Stimulated activated CD4-positive, alpha-beta T cell treated with anti-CD3 and anti-CD28 coated beads, TNF-alpha, amount 100 ng/mL, for 4 hours (primary cell): ENCODE measurements at regions not wholly inside any gene's neighbourhood (a gene's known extent, or its start where the extent isn't known, plus 50 kb on each side); places are given as distances from the start of the nearest gene placed in this dataset.
"Not testable (repeated sequence)": the region's sequence is repeated elsewhere in the genome, so short reads cannot be mapped to it uniquely, and the experiment has no call there.

Source experiments
- DNase-seq, 3 experiments: peaks; one replicate each; pipeline ENCODE4 v3.0.0-alpha.2; 2020; ENCODE audit warnings: low read depth in 3 of 3

DNA sequence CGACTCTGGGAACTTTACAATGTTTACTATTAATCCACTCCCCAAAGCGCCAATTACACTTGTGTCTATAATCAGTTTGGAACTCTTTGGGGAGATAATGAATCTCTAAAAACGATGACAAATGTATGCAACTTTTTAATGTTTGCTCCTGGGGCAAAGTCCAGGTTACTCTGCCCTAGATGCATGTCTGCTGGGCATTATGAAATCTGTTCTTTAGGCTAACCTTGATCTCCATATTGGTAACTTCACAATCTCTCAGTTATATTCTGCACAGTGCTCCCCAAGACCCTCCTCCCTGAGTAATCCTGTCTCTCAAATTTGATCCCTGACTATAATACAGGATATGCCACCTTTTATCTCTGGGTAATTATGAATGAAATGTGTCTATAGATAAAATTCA lies 152.2 kb upstream of the TRPM3 start:
- DNase-seq = no peak

DNA sequence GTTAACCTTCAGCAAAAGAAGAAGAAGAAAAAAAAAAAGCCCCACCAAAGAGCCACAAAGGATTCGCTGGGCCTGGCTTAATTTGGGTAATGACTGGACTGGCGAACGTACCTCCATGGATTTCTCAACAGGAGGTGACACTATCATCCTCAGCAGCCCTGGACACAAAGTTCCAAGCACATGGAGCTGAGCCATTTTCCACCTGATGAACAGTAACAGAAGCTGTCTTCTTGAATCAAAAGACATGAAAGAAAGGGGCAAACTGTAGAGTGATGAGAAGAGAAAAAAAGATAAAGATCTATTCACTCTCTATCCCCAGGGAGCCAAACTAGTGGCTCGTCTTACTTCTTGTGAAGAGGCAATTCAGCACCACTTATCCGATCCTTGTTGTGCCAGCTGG lies 150.2 kb upstream of the TRPM3 start:
- DNase-seq = no peak

DNA sequence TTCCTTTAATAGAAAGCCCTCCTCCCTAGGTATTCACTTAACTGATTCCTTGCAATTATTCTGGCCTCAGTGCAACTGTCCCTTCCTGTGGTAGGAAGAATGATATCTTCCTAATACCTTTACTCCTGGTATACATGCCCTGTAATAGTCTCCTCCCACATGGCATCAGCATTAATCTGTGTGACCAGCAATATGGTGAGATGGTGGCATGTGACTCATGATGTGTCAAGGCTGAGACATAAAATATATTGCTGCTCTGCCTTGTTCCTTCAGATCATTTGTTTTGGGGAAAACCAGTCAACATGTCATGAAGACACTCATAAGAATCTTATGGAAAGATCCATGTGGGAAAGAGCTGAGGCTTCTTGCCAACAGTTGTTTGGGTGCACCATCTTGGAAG lies 149.1 kb upstream of the TRPM3 start:
- DNase-seq = no peak

DNA sequence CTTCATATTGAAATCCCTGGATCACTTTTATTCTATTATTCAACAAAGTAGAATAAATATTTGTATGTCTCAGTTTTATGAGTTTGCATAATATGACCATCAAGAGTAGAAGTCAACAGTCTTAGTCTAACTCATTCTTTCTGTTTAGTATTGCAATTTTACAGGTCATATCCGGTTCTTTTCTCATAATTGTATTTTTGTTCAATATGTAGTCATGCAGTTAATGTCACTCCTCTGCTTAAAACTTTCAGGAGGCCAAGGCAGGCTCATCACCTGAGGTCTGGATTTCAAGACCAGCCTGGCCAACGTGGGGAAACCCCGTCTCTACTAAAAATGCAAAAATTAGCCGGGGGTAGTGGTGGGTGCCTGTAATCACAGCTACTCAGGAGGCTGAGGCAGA lies 148.4 kb upstream of the TRPM3 start:
- no peak for DNase-seq

DNA sequence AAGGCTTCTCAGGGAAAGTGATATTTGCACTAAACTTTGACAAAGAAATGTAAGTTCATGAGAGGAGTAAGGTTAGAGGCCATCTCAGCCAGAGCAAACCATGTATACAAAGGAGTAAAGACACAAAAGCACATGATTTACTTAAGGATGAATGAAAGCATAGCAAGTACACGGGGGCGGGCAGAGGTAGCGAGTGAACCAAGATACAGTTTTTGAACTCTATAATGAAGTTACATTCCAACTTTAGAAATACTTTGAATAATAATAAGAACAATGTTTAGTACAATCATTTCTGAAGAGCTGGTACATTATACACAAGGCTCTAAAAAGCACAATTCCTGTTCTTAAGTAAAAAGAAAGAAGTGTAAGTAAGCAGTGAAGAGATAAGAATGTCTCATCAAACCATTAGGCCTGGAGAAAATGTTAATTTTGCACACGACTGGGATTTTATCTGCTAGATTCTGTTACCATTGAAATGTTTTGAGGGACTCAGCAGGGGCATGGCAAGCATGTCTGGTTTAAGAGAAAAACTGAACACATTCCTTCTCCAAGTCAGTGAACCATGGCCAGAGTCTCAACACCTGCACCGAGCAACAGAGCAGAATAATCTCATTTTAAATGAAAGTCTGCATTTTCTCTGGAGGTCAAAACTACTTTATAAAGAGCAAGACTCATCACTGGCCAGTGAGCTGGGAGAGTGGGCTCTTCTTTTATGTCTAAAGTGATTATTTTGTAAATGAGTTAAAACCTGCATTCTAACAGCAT lies 147.6 kb upstream of the TRPM3 start:
- no peak for DNase-seq

DNA sequence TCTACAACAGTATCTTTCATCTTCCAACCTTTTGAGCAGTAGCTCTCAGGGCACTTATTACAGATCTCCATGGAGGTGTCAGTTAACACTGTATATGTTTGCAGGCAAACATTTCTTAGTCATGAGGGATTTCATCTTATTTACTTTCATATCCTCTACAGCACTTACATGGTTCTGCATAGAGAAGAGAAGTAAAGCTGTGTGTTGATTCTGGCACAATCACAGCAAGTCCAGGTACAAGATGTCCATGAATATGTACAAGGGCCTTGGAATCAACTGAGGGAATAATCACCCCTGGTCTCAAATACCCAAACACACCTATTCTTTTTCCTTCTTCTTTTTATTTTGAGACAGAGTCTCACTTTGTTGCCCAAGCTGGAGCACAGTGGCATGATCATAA lies 142.0 kb upstream of the TRPM3 start:
- no peak for DNase-seq

DNA sequence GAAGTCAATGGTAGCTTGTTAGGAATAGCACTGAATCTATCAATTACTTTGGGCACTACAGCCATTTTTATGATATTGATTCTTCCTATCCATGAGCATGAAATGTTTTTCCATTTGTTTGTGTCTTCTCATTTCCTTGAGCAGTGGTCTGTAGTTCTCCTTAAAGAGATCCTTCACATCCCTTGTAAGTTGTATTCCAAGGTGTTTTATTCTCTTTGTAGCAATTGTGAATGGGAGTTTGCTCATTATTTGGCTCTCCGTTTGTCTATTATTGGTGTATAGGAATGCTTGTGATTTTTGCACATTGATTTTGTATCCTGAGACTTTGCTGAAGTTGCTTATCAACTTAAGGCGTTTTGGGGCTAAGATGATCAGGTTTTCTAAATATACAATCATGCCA lies 139.0 kb upstream of the TRPM3 start:
- DNase-seq = not testable (repeated sequence)

DNA sequence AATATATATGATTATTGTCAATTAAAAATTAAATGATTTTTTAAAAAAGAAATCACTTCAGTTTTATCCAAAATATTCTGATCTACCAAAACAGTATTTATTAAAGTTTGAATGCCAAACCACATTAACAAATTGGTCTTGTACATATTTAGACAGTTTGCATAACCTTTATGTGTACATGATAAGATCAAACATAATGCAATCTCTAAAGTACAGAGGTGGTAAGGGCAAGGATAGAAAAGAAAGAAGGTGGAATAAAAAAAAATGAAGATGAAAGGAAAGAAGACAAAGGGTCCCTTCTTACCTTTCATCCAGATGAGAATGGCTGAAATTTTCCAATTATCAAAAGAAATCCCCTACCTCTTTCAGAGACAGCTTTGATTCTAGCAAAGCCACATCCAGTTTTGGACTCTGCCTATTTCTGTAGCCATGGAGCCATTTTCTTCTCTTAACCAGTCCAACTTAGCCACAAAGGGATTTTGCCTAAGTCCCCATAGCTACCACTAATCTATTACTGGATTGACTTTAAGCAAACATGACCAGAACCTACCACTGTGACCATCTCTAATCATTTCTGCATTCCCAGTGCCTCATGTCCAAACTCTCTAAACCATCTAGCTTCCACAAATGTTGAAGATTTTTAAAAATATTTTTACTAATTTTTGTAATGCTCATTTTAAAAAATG lies 133.3 kb upstream of the TRPM3 start:
- no peak for DNase-seq

DNA sequence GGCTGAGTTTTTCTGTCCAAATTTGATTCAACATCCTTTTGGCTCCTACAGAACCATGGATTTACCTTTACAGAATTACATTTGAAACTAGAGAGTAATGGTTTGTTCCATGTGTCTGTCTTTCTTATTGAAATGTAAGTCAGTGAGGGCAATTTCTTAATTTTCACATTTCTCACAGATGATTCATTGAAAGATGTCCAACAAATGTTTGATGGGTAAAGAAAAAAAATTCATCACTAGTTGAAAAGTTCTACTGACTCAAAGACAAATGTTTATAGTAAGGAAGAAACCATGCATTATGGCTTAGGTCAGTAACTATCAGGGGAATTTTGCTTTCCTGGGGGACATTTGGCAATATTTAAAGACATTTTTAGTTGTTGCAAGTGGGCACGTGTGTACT lies 131.6 kb upstream of the TRPM3 start:
- DNase-seq = no peak

DNA sequence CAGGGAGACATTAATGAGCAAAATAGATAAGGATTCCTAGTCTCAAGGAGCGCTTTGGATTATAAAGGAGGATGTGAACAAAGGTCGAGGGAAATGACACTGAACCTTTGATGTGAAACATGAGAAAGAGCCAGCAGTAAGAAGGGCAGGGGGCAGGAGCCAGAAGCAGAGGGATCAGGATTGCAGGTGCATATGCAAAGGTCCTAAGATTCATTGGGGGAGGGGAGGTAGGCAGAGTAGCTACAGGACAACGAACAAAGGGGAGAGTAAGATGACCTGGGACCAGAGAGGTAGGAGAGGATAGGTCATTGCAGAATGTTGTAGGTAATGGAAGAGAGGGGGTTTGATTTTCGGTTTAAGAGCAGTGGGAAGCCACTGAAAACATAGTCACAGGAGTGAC lies 129.2 kb upstream of the TRPM3 start:
- DNase-seq = no peak

DNA sequence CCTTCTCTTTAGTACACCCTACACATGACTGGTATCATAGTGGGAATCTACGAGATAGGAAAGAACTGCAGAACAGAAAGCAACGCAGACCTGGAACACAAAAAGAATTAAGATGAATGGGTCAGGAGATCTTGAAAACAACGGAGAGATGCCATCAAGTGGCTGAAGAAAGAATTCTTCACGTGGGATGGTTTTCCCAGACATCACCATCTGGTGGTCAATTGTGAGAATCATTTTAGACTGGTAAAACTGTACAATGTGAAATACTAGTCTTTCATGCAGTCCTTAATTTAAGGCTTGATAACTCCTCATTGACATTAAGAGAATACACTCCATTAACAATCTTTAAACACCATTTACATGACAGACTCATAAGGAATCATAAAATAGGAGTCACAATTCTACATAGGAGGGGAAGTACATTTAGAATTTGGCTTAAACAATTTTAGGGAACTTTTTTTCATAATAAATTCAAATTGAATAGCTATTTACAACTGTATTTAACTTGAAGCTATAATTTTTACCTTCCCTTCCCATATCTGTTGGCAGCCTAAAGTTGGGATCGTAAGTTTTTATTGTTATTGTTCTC lies 128.4 kb upstream of the TRPM3 start:
- no peak for DNase-seq

DNA sequence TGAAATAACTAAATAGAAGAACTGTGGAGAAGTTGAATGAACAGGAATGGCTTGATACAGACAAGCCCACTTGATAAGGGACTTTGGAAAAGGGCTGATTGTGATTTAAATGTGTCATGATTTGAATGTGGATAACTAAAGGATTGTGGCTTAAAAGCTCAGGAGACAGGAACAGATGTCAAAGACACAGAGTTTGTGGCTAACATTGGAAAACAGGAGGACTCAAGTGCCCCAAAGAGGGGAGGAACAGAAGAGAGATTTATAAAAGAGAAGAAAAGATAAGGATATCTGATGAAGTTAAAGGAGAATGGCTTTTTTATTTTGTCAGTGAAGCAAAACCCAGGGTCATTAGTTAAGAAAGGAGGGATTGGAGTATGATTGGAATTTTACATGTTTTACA lies 124.2 kb upstream of the TRPM3 start:
- no peak for DNase-seq

DNA sequence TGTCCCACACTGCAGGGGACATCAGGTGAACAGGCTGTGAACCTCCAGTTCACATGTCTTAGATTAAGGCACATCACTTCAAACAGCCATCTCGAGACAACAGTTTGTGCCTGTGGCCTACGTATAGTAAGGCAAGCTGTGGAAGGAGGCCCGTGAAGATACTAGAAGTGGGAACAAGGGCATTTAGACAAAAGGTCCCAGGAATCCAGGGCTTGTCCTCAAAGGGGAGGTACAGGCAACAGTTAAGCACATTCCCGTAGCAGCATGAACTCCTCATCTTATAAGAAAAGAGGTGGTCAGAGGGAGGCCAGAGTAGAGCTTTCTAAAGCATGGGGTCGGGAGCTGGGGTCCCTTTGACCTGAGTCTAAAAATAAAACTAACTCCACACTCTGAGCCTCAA lies 122.5 kb upstream of the TRPM3 start:
- DNase-seq = no peak

DNA sequence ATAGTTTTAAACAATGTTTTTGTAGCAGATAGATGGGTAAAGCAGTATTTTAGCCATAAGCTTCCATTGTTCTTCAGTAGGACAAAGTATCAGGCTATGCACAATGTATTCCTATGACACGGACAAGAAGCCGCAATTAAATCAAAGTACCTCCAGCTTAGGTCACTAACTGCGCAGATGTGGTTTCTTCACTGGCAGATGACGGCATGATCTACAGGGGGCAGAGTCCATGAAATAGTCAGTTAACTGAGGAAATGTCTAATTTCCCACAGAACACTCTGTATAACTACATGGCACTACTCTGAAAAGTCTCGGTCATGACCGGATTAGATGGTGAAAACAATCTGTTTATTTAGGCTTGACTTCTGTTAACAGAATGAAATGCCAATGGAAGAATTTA lies 120.7 kb upstream of the TRPM3 start:
- no peak for DNase-seq

DNA sequence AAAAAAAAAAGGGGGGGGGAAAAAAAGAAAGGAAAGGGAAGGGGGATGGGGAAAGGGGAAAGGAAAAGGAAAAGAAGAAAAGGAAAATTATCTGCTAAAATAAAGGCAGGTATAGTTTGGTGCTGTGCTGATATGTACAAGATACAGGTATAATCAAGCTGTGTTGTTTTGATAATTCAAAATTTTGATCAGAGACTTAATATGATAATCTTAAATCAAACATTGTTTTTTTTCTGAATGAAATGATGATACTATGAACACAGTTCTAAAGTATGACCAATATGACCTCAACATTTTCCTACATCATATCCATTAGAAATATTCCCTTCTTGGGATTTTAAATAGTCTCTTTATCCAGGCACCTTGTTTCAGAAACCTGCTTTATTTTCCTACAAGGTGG lies 115.6 kb upstream of the TRPM3 start:
- DNase-seq = no peak

DNA sequence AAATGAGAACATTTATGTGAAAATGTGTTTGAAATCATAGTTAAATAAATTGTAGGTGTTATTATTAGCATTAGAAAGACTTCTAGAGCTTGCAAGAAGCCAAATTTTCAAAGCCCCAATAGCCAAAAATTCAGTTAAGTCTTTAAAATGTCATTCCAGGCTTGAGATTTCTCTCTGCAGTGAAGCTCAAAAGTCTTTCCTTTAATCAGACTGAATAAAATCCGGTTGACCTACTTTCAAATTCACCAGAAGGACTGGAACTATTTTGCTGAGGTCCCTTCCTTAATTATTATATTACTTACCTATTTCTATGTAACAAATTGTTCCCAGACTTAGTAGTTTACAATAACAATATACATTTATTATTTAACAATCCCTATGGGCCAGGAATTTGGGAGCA lies 112.2 kb upstream of the TRPM3 start:
- no peak for DNase-seq

DNA sequence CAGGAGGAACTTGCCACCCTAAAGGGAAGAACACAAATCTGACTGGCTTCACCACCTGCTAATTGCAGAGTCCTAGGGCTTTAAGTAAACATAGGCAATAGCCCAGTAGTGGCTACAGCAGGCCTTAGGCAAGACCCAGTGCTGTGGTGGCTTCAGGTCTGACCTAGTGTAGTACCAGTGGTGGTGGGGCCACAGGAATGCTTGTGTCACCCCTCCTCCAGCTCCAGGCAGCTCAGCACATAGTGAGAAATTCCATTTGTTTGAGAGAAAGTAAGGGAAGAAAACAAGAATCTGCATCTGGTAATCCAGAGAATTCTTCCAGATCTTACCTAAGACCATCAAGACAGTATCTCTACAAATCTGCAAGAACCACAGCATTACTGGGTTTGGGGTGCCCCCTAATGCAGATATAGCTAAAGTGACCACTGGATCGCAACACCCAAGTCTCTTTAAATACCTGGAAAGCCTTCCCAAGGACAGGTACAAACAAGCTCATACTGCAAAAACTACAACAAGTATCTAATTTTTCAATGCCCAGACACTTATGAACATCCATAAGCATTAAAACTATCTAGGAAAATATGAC lies 102.6 kb upstream of the TRPM3 start:
- DNase-seq = no peak

DNA sequence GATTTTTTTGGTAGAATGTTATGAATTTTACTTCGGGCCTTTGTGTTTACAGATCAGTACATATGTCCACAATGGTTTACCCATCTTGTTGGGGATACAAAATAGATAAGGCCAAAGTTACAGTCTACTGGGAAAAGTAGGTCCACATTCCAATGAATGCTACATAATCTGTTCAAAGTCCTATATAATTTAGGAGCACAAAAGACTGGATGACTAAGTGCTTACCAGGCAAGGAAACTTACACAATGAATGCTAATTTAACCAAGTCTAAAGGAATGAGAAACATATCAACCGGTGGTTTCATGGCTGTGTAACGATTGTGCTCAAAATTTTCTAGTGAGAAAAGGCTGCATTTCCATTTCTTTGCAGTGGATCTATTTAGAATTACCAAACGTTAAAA lies 97.4 kb upstream of the TRPM3 start:
- no peak for DNase-seq

DNA sequence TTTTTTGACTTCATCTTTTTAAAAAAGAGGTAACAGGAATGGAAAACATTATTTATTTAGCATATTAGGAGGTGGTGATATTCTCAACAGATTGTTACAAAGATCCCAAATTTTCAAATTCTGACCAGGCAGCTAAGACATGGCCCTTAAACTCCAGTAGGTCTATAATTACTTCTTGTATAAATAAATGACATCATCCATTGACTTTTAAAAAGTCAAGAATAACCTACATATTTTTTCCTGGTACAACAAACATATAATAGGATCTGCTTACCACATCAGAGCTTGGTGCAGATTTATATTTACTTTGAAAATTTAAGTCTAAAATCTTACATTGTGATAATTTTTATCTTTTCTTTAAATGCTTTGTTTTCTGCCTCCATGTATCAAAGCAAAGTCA lies 92.2 kb upstream of the TRPM3 start:
- no peak for DNase-seq

DNA sequence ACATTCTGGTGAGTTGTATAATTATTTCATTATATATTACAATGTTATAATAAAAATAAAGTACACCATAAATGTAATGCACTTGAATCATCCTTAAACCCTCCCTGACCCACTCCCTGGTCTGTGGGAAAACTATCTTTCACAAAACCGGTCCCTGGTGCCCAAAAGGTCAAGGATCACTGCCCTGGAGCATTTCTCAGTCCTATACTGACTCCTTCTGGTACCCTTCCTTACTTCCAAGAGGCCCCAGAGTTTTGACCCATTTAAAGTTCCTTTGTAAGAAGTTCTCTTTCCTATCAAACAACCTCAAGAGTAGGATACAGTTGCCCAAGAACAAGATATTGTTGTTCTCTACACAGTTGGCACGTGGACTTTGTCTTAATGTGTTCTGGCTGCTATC lies 88.9 kb upstream of the TRPM3 start:
- no peak for DNase-seq

DNA sequence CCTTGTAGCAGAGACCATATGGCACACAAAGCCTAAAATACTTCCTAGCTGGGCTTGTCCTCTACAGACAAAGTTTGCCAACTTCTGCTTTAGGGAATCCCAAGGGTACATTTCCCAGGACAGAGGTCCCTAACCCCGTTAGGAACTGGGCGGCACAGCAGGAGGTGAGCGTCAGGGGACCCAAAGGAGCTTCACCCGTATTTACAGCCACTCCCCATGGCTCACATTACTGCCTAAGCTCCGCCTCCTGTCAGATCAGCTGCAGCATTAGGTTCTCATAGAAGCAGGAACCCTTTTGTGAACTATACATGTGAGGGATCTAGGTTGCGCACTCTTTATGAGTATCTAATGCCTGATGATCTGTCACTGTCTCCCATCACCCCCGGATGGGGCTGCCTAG lies 88.5 kb upstream of the TRPM3 start:
- no peak for DNase-seq

DNA sequence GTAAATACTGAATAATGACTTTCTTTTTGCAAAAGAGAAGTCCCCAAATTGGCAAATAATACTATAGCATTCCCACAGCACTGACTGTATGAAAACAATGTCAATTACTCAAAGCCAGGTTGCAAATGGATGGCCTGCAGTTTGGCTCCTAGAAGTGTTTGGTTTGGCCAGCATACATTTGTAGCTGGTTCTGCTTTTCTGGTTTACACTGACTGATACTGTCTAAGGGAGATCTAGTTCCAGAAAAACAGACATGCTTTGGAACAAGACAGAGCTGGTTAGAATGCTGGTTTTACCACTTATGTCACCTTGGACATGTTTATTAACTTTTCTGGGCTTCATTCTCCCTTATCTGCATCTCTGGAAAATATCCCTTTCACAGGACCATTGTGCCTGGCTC lies 81.5 kb upstream of the TRPM3 start:
- DNase-seq = no peak

DNA sequence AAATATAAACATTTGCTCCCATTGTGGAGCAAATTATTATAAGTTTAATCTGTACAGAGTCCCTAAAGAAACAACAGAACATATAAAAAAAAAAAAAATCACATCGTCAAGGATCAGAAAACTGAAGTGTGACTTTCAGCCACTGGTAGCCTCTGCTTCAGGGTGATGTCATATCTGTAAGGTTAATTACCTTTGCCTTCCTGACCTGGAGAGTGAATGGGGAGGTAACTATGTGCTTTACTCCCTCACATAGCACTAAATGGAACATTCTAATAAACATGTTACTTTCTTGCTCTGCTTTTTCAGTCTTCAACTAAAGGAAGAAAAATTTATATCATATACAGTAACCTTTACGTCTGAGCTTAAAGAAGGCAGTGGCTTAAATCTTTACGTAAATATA lies 70.3 kb upstream of the TRPM3 start:
- no peak for DNase-seq
